Parathyroid adenoma (tissue), 2 donors: ENCODE measurements at regions not wholly inside any gene's neighbourhood (a gene's known extent, or its start where the extent isn't known, plus 50 kb on each side); places are given as distances from the start of the nearest gene placed in this dataset.

Experiments used
- H2AFZ ChIP-seq: fragments of 300-600 bp; sonication (generic); one replicate; pipeline ENCODE4 v1.7.0; 2017; ENCODE audit warnings: antibody characterized with exemption, mild to moderate bottlenecking
- H3K27ac ChIP-seq: fragments of 300-600 bp; sonication (generic); one replicate; pipeline ENCODE4 v1.7.0; 2017
- H3K27me3 ChIP-seq: fragments of 300-600 bp; sonication (generic); one replicate; pipeline ENCODE4 v1.7.0; 2017; ENCODE audit warnings: low read length; ENCODE audit not compliant: control insufficient read depth, insufficient read depth
- H3K36me3 ChIP-seq: fragments of 300-600 bp; sonication (generic); one replicate; pipeline ENCODE4 v1.7.0; 2017; ENCODE audit warnings: low read length; ENCODE audit not compliant: control insufficient read depth, insufficient read depth
- H3K4me1 ChIP-seq: fragments of 300-600 bp; sonication (generic); one replicate; pipeline ENCODE4 v1.7.0; 2017; ENCODE audit warnings: control low read depth
- H3K4me2 ChIP-seq: fragments of 300-600 bp; sonication (generic); one replicate; pipeline ENCODE4 v1.7.0; 2017; ENCODE audit warnings: low read length
- H3K4me3 ChIP-seq: fragments of 300-600 bp; sonication (generic); one replicate; pipeline ENCODE4 v1.7.0; 2017; ENCODE audit warnings: low read depth, low read length
- H3K79me2 ChIP-seq: fragments of 300-600 bp; sonication (generic); one replicate; pipeline ENCODE4 v1.7.0; 2017; ENCODE audit warnings: control low read depth
- H3K9ac ChIP-seq: fragments of 300-600 bp; sonication (generic); one replicate; pipeline ENCODE4 v1.7.0; 2017; ENCODE audit warnings: mild to moderate bottlenecking
- H3K9me3 ChIP-seq: fragments of 300-600 bp; sonication (generic); one replicate; pipeline ENCODE4 v1.7.0; 2017; ENCODE audit warnings: low read length; ENCODE audit not compliant: control insufficient read depth
- TF ChIP-seq, protein P1 (sequence below): fragments of 300-600 bp; sonication (generic); IDR thresholded peaks from one replicate; pipeline ENCODE4 v1.7.0; 2017; ENCODE audit warnings: antibody characterized with exemption, mild to moderate bottlenecking
- donor health status: primary hyperparathyroidism.

DNA sequence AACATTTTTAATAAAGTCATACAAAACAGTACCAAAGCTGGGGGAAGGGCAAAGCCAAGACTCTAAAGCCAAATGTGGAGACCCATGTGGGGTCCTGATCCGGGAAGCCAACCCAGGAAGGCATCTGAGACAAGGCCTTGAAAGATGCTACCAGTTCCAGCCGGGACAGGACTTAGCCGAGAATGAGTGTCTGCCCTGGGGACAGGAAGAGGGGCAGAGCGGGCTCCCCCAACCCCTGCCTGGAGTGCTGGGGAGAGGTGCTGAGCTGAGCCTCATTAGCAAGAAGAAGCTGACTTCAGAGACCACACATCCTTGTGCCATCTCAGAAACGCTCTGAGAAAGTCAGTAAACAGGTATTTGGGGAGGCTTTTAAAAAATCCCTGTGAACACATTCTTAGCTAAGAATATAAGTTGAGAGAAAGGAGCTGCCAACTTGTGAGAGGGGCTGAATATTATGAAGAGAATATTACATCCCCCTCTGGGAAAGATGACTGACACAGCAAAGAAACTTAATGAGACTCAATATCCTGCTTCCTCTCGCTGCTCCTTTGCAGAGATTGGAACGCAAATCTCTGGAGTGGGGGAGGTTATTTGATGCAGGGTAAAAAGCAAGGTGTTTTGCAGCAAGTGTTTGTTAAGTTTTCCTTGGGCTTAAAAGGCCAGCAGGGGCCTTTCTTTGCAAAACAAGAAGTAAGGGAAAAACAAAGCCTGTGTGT lies 103.3 kb upstream of the KCND3 start:
- Histone ChIP-seq H2AFZ (no peak overlapping the region), H3K4me1 (no peaks in the 10 kb centered on the region), H3K9me3 (no peaks in the 10 kb centered on the region), H3K9ac (no peak overlapping the region), H3K4me3 (no peak overlapping the region), H3K36me3 (no peaks in the 10 kb centered on the region), H3K79me2 (no peaks in the 10 kb centered on the region), H3K27me3 (no peaks in the 10 kb centered on the region), H3K4me2 (no peak overlapping the region), H3K27ac (no peak overlapping the region)
- TF ChIP-seq, protein P1, sequence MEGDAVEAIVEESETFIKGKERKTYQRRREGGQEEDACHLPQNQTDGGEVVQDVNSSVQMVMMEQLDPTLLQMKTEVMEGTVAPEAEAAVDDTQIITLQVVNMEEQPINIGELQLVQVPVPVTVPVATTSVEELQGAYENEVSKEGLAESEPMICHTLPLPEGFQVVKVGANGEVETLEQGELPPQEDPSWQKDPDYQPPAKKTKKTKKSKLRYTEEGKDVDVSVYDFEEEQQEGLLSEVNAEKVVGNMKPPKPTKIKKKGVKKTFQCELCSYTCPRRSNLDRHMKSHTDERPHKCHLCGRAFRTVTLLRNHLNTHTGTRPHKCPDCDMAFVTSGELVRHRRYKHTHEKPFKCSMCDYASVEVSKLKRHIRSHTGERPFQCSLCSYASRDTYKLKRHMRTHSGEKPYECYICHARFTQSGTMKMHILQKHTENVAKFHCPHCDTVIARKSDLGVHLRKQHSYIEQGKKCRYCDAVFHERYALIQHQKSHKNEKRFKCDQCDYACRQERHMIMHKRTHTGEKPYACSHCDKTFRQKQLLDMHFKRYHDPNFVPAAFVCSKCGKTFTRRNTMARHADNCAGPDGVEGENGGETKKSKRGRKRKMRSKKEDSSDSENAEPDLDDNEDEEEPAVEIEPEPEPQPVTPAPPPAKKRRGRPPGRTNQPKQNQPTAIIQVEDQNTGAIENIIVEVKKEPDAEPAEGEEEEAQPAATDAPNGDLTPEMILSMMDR: no peak

DNA sequence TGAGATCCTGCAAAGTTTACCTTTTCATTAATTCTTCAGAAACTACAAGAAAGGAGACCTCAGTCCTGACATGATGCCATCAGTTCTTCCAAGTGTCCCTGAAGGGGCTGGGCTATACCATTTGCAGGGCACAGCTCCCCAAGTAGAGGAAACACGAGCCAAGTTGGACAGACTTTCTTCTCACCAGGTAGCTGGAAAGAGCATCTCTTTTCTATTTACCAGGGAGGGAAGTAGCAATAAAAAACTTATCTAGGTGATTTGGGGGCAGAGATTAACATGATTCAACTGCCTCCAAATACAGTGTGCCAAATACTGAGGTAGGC lies 103.9 kb upstream of the KCND3 start:
- H3K27me3 ChIP-seq: no peaks in the 10 kb centered on the region
- no peak overlapping the region for H3K4me3 ChIP-seq
- no peak overlapping the region for H3K4me2 ChIP-seq
- no peak overlapping the region for H3K9ac ChIP-seq
- no peaks in the 10 kb centered on the region for H3K36me3 ChIP-seq
- H3K9me3 ChIP-seq: no peaks in the 10 kb centered on the region
- H3K79me2 ChIP-seq: no peaks in the 10 kb centered on the region
- H3K4me1 ChIP-seq: no peaks in the 10 kb centered on the region
- no peak overlapping the region for H2AFZ ChIP-seq
- TF ChIP-seq, protein P1: no peak
- H3K27ac ChIP-seq: no peak overlapping the region

DNA sequence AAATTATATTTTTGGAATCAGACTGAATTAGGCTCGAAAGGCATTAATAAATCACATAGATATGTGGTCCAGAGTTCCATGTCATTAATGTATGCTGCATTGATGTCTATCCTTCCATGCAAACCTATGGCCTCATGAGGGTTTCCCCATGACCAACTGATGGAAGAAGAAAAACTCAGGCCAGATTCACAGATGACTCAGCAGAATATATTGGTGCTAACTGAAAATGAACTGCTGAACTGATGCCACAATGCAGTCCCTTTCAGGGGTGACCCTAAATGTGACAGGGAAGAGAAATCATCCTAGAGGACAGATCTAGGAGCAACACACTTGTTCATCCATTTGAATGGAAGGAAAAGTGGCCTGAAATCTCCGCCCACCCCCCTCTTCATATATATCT lies 110.5 kb upstream of the KCND3 start:
- TF ChIP-seq, protein P1: no peak
- Histone ChIP-seq H3K27ac (no peak overlapping the region), H3K9ac (no peak overlapping the region), H3K4me2 (no peak overlapping the region), H3K79me2 (no peaks in the 10 kb centered on the region), H3K36me3 (no peaks in the 10 kb centered on the region), H3K9me3 (no peaks in the 10 kb centered on the region), H3K4me3 (no peak overlapping the region), H3K4me1 (no peaks in the 10 kb centered on the region), H3K27me3 (no peaks in the 10 kb centered on the region), H2AFZ (no peak overlapping the region)

DNA sequence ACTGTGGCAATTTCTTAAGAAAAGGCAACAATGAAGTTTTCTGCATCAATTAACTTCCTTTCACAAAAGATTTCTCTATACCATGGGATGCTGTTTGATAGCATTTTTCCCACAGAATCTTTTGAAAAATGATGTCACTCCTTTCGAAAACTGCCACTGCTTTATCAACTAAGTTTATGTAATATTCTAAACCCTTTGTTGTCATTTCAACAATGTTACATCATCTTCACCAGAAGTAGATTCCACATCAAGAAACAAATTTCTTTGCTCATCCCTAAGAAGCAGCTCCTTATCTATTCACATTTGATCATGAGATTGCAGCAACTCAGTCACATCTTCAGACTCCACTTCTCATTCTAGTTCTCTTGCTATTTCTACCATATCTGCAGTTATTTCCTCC lies 116.1 kb upstream of the KCND3 start:
- no peaks in the 10 kb centered on the region for H3K4me1 ChIP-seq
- TF ChIP-seq, protein P1: no peak
- H3K9ac ChIP-seq: no peak overlapping the region
- no peaks in the 10 kb centered on the region for H3K27me3 ChIP-seq
- no peak overlapping the region for H3K4me3 ChIP-seq
- H3K9me3 ChIP-seq: no peaks in the 10 kb centered on the region
- H3K79me2 ChIP-seq: no peaks in the 10 kb centered on the region
- no peak overlapping the region for H3K27ac ChIP-seq
- no peak overlapping the region for H3K4me2 ChIP-seq
- no peaks in the 10 kb centered on the region for H3K36me3 ChIP-seq
- H2AFZ ChIP-seq: no peak overlapping the region

DNA sequence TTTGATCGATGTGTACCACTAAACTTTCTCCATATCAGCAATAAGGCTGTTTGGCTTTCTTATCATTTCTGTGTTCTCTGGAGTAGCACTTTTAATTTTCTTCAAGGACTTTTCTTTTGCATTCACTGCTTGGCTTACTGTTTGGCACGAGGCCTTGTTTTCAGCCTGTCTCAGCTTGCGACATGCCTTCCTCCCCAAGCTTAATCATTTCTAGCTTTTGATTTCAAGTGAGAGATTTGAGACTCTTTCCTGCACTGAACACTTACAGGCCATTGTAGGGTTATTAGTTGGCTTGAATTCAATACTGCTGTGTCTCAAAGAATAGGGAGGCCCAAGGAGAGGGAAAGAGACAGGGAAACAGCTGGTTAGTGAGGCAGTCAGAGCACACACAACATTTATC lies 120.6 kb upstream of the KCND3 start:
- H3K9me3 ChIP-seq: no peaks in the 10 kb centered on the region
- no peaks in the 10 kb centered on the region for H3K79me2 ChIP-seq
- no peaks in the 10 kb centered on the region for H3K4me1 ChIP-seq
- H2AFZ ChIP-seq: no peak overlapping the region
- H3K27me3 ChIP-seq: no peaks in the 10 kb centered on the region
- H3K9ac ChIP-seq: no peak overlapping the region
- TF ChIP-seq, protein P1: no peak
- H3K27ac ChIP-seq: no peak overlapping the region
- H3K36me3 ChIP-seq: no peaks in the 10 kb centered on the region
- H3K4me2 ChIP-seq: no peak overlapping the region
- no peak overlapping the region for H3K4me3 ChIP-seq
